Uterus (tissue), 2 donors: ENCODE measurements at regions not wholly inside any gene's neighbourhood (a gene's known extent, or its start where the extent isn't known, plus 50 kb on each side); places are given as distances from the start of the nearest gene placed in this dataset.

Source experiments
- CTCF ChIP-seq, 4 experiments: fragments of 200-600 bp in 2 of 4; fragments of 450-650 bp in 2 of 4; sonication (generic) in 2 of 4; IDR thresholded peaks; one replicate each; pipeline ENCODE4 v1.5.1; 2016 to 2019; ENCODE audit warnings: antibody characterized with exemption in 4 of 4, mild to moderate bottlenecking in 2 of 4, moderate library complexity in 1 of 4
- POLR2A ChIP-seq, 2 donors: fragments of 450-650 bp; IDR thresholded peaks; one replicate each; pipeline ENCODE4 v1.6.1; 2016; ENCODE audit warnings: antibody characterized with exemption in 2 of 2, mild to moderate bottlenecking in 1 of 2, moderate library complexity in 1 of 2

GRCh38 chr12:126752021-126752420 lies 1514.9 kb upstream of the TMEM132C start:
- TF ChIP-seq CTCF (IDR thresholded peaks at IDR 0.05) (no peak), POLR2A (IDR thresholded peaks at IDR 0.05) (no peak)
